Anterior cingulate cortex (tissue), 58 donors: ENCODE measurements at regions not wholly inside any gene's neighbourhood (a gene's known extent, or its start where the extent isn't known, plus 50 kb on each side); places are given as distances from the start of the nearest gene placed in this dataset.

Source experiments
- DNase-seq, 58 donors: peaks; one replicate each; lab custom pipeline; 2025; lab: John Stamatoyannopoulos, UW

- DNase-seq = no peak
These were observed 278.7 kb upstream of the ADAMTSL1 start for GRCh38 chr9:18195223-18195622.

GRCh38 chr9:18202924-18203323 lies 271.0 kb upstream of the ADAMTSL1 start:
- no peak for DNase-seq

GRCh38 chr9:18207735-18208134 lies 266.2 kb upstream of the ADAMTSL1 start:
- DNase-seq = no peak

GRCh38 chr9:18208166-18209059 lies 265.5 kb upstream of the ADAMTSL1 start:
- DNase-seq = peak in 2 of 58 donors; percentile 0 to 2

- no peak for DNase-seq
These were observed 258.3 kb upstream of the ADAMTSL1 start for GRCh38 chr9:18215626-18216025.

GRCh38 chr9:18216376-18216775 lies 257.6 kb upstream of the ADAMTSL1 start:
- DNase-seq = no peak

GRCh38 chr9:18228101-18228500 lies 245.9 kb upstream of the ADAMTSL1 start:
- DNase-seq = no peak

GRCh38 chr9:18229992-18230676 lies 243.8 kb upstream of the ADAMTSL1 start:
- DNase-seq = no peak

GRCh38 chr9:18233311-18233710 lies 240.6 kb upstream of the ADAMTSL1 start:
- DNase-seq = no peak

- no peak for DNase-seq
These were observed 240.0 kb upstream of the ADAMTSL1 start for GRCh38 chr9:18233776-18234445.

- no peak for DNase-seq
These were observed 238.6 kb upstream of the ADAMTSL1 start for GRCh38 chr9:18235181-18235908.

GRCh38 chr9:18236336-18236735 lies 237.6 kb upstream of the ADAMTSL1 start:
- no peak for DNase-seq

- DNase-seq = no peak
These were observed 236.2 kb upstream of the ADAMTSL1 start for GRCh38 chr9:18237776-18238175.

- peak in 1 of 58 donors; percentile 5 for DNase-seq
These were observed 235.7 kb upstream of the ADAMTSL1 start for GRCh38 chr9:18238254-18238653.

GRCh38 chr9:18238752-18239447 lies 235.1 kb upstream of the ADAMTSL1 start:
- DNase-seq = no peak

- DNase-seq = no peak
These were observed 233.7 kb upstream of the ADAMTSL1 start for GRCh38 chr9:18240213-18240612.

- no peak for DNase-seq
These were observed 228.0 kb upstream of the ADAMTSL1 start for GRCh38 chr9:18245911-18246310.

GRCh38 chr9:18250053-18250452 lies 223.9 kb upstream of the ADAMTSL1 start:
- DNase-seq = no peak

- DNase-seq = no peak
These were observed 220.0 kb upstream of the ADAMTSL1 start for GRCh38 chr9:18253950-18254349.

GRCh38 chr9:18255158-18255629 lies 218.8 kb upstream of the ADAMTSL1 start:
- DNase-seq = peak in 53 of 58 donors; percentile 8 to 86 (median 53)
